ENCODE measurements at regions not wholly inside any gene's neighbourhood (a gene's known extent, or its start where the extent isn't known, plus 50 kb on each side); places are given as distances from the start of the nearest gene placed in this dataset.

GRCh38 chr3:193779933-193780332, 186.9 kb downstream of the OPA1 start:
- Histone ChIP-seq H3K4me1 (peaks cover 11 to 36% (median 12%) of the 10 kb centered on the region in 3 donors), H3K36me3 (no peaks in the 10 kb centered on the region), H3K27me3 (peaks cover 0 to 42% (median 3%) of the 10 kb centered on the region in 4 donors), H3K4me3 (no peak overlapping the region), H3K9me3 (no peaks in the 10 kb centered on the region), H3K27ac (no peak overlapping the region)
- TF ChIP-seq CTCF (IDR thresholded peaks at IDR 0.05) (no peak), POLR2A (IDR thresholded peaks at IDR 0.05) (no peak)
- no peak for DNase-seq
- 77 to 95% methylated on average over 4 to 6 of the region's 6 CpGs for WGBS, 2 donors
- intact Hi-C loops (cut with DNase I): loop anchor here (5.0 to 10.0 kb wide), 4 partner anchors 95 to 537 kb away; partner anchors contain the start of gene HES1

- DNase-seq: no peak
- WGBS, 2 donors: 29 to 31% methylated on average over 5 to 6 of the region's 8 CpGs
- peaks cover 11 to 36% (median 12%) of the 10 kb centered on the region in 3 donors for H3K4me1 ChIP-seq
- H3K36me3 ChIP-seq: no peaks in the 10 kb centered on the region
- intact Hi-C loops (cut with DNase I): loop anchor here (5.0 to 10.0 kb wide), 3 partner anchors 94 to 537 kb away; partner anchors contain the start of gene HES1
- TF ChIP-seq POLR2A (IDR thresholded peaks at IDR 0.05): no peak
- no peak for TF ChIP-seq CTCF (IDR thresholded peaks at IDR 0.05)
- H3K9me3 ChIP-seq: no peaks in the 10 kb centered on the region
- peak overlapping the region in 1 of 4 donors; percentile 85 for H3K27ac ChIP-seq
- peaks cover 0 to 37% (median 3%) of the 10 kb centered on the region in 4 donors for H3K27me3 ChIP-seq
- H3K4me3 ChIP-seq: no peak overlapping the region
Measured at GRCh38 chr3:193780397-193780796, 187.4 kb downstream of the OPA1 start.

GRCh38 chr3:193780810-193781478, 187.9 kb downstream of the OPA1 start:
- TF ChIP-seq POLR2A (IDR thresholded peaks at IDR 0.05) (no peak), CTCF (IDR thresholded peaks at IDR 0.05) (peak; percentile 44 to 89 (median 78))
- WGBS, 2 donors: 12 to 24% methylated on average over 5 to 7 of the region's 11 CpGs
- Histone ChIP-seq H3K4me3 (no peak overlapping the region), H3K27me3 (peaks cover 0 to 32% (median 3%) of the 10 kb centered on the region in 4 donors), H3K4me1 (peaks cover 11 to 36% (median 12%) of the 10 kb centered on the region in 3 donors), H3K9me3 (no peaks in the 10 kb centered on the region), H3K36me3 (no peaks in the 10 kb centered on the region), H3K27ac (peak overlapping the region; percentile 65 to 85 (median 80))
- intact Hi-C loops (cut with DNase I): loop anchor here (5.0 to 10.0 kb wide), 3 partner anchors 94 to 536 kb away; partner anchors contain the start of gene HES1
- no peak for DNase-seq

GRCh38 chr3:193782276-193782647, 189.3 kb downstream of the OPA1 start:
- H3K27ac ChIP-seq: peak overlapping the region; percentile 2 to 85 (median 80)
- intact Hi-C loops (cut with DNase I): loop anchor here (5.0 to 10.0 kb wide), 3 partner anchors 93 to 535 kb away; partner anchors contain the start of gene HES1

More at GRCh38 chr3:193782276-193782647, 189.3 kb downstream of the OPA1 start:
- no peak for TF ChIP-seq POLR2A (IDR thresholded peaks at IDR 0.05)
- no peak for TF ChIP-seq CTCF (IDR thresholded peaks at IDR 0.05)
- H3K36me3 ChIP-seq: no peaks in the 10 kb centered on the region
- WGBS, 2 donors: 76 to 79% methylated on average over 8 to 9 of the region's 9 CpGs
- H3K4me3 ChIP-seq: no peak overlapping the region
- DNase-seq: no peak
- H3K9me3 ChIP-seq: no peaks in the 10 kb centered on the region
- peaks cover 0 to 26% (median 3%) of the 10 kb centered on the region in 4 donors for H3K27me3 ChIP-seq
- H3K4me1 ChIP-seq: peaks cover 11 to 43% (median 16%) of the 10 kb centered on the region in 3 donors

Data from esophagus squamous epithelium (tissue), 5 donors.